RPMI7951 (cell line): ENCODE measurements at regions not wholly inside any gene's neighbourhood (a gene's known extent, or its start where the extent isn't known, plus 50 kb on each side); places are given as distances from the start of the nearest gene placed in this dataset.
A peak's percentile ranks its signal among the peaks of the same experiment; 100 is the strongest.
"Not testable (repeated sequence)": the region's sequence is repeated elsewhere in the genome, so short reads cannot be mapped to it uniquely, and the experiment has no call there.

Experiments used
- DNase-seq: peaks from one replicate; pipeline ENCODE4 v3.0.0-alpha.2; 2012; ENCODE audit warnings: low read depth

DNA sequence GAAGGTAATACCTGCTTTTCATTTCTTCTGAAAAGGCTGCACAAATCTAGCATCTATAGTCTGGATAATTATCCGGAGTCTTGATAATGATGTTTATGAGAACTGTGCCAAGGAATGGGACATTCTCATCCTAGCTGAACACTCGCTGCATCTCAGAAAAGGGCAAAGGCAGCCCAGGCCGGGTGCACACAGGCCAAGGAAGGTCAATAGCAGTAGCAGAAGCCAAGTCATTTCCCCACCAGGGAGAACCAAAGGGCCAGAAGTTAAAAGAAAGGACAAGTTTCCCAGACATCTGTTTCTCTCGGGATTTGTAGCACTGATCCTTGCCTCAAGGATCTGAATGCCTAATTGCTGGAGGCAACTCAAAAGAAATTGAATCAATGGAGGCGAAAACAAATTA is 66.1 kb upstream of the ANKRD55 start:
- DNase-seq: no peak

DNA sequence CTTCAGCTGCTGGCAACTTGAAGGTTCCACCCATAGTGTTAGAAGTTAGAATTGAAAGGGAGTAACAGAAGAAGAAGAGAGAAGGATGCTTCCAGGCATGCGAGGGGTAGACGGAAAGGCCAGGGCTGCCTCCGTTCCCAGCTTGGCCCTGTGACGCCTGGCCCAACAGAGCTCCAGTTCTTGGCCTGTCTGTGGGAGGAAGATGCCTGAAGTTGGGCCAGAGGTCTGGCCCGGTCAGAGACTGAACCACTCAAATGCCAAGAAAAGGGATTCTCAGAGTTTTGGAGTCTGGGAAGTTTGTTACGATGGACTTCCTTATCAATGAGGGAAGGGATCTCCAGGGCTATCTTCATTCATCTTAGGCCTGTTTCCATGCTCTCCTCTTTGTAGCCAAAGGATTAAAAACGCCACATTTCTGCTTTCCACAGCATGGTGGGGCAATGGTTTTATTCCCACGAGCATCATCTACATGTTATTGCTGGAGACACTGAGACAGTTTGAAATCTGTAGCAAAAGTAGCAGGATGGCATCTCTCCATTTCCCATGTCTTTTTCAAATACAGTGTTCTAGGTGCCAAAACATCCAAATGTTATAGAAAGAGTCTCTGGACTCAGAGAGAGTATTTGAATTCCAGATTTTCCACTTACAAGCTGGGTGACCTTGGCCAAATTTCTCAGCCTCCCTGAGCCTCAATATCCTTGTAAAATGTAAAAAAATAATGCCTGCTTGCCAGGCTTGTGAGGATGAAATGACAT is 65.4 kb upstream of the ANKRD55 start:
- no peak for DNase-seq

DNA sequence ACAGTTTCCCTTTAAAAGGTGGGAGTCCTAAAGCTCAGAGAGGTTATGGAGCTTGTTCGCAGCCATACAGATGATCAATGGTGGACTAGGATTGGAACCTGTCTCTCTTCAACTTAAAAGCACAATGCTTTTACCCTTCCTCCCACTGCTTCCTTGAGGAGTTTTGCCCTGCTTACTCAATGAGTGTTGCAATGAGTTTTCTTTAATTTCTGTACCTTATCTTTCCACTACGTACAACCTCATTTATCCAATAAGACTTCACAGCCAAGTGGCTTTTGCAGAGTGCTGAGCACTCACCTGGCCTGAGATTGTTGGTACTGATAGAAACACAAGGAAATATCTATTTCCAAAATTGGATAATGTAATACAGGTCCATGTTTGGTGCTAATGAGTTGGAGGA is 64.7 kb upstream of the ANKRD55 start:
- no peak for DNase-seq

DNA sequence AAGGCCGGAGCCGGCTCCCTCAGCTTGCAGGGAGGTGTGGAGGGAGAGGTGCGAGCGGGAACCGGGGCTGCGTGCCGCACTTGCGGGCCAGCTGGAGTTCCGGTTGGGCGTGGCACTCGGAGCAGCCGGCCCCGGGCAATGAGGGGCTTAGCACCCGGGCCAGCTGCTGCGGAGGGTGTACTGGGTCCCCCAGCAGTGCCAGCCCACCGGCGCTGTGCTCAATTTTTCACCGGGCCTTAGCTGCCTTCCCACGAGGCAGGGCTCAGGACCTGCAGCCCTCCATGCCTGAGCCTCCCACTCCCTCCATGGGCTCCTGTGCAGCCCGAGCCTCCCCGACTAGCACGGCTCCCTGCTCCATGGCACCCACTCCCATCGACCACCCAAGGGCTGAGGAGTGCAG is 62.2 kb upstream of the ANKRD55 start:
- DNase-seq: not testable (repeated sequence)

DNA sequence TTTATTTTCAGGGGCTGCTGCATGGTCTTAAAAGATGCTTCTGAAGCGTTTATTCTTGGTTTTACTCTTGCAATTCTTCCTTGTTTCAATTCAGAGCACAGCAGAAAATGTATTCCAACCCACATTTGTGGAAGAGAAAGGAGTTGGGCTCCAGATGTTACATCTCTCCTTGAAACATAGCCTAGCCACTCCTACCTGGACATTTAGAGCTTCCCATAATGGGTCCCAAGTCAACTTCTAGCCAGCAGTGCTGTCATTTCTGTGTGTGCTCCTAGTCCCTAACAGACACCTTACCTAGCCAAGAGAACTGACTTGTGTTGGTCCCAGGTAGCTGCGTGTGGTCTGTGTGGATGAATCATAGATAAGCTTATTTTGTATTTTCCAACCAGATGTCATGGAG is 61.2 kb upstream of the ANKRD55 start:
- DNase-seq: no peak

DNA sequence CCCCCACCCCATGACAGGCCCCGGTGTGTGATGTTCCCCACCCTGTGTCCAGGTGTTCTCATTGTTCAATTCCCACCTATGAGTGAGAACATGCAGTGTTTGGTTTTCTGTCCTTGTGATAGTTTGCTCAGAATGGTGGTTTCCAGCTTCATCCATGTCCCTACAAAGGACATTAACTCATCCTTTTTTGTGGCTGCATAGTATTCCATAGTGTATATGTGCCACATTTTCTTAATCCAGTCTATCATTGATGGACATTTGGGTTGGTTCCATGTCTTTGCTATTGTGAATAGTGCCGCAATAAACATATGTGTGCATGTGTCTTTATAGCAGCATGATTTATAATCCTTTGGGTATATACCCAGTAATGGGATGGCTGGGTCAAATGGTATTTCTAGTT is 59.7 kb upstream of the ANKRD55 start:
- DNase-seq: not testable (repeated sequence)

DNA sequence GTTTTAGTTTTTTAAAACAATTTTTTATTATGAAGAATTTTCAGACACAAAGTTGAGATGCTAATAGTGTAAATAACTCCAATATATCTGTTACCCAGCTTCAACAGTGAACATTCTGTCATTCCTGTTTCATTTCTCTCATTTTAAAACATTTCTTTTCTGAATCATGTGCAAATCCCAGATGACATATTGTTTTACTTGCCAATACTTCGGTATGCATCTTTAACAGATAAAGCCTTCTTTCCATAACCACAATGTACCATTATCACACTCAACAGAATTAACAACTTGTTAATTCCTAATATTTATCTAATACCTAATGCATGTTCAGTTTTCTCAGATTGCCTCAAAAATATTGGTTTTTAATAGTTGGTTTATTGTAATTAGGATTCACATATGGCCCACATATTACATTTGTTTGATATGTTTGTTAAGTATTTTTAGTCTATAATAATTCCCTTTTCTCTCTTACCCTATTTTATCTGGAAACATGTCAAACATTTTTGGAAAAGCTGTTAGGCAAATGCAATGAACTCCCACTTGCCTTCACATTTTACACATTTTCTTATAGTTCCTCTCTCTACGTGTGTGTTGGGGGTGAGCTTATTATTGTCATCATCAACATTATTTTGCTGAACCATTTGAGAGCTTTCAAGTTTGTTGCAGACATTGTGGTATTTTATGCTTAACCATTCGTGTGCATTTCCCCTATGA is 58.7 kb upstream of the ANKRD55 start:
- no peak for DNase-seq

DNA sequence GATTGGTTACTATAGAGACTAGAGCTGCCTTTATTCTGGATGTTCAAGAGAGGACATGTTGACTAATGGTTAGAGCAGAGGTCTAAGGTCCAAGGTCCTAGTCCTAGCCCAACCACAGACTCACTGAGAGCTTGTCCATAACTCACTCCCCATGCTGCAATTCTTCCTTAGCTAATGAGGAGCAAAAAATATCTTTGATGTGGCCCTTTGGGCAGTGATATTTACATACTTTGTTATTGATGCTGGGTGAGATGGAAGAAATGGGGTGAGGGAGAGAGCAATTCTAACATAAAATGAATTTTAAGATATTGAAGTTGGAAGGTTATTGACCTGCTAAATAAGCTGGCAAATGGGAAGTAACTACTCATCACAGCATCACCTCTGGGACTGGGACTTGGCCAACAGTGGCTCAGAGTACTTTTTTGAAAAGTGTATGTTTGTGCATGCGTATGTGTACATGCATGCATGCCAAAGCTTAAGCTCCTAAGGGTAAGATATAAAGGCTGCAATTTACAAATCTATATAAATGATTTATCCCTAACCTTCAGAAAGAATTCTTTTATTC is 58.0 kb upstream of the ANKRD55 start:
- DNase-seq: no peak

DNA sequence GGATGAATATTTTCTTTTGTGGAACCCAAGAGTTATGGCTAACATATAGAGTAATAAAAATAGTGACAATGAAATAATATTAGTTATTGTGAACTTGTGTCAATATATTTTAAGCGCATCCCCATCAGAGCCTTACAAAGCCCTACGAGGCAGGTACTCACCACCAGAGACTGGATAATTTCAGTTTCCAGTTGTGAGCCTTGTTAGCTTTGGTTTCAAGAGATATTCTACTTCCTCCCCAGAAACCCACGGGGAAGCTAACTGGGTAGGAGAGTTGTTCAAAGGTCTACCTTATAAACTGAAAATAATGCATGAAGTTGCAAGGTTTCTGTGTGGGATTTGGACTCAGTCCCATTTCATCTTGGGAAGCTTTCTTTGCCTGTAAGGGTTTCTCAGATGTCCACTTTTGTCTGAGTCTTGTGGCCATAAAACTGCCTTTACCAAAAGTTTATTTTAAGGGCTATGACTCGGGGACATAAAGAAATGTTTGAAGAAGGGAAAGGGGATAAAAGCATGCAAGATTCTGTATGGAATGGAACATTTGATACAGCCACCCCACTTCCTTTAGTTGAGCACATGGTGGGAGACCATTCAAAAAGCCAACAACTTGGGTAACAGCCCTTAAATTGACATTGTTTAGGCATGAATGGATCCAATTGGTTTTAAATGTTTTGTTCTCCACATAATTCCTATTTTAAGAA is 57.4 kb upstream of the ANKRD55 start:
- DNase-seq: peak; percentile 19

DNA sequence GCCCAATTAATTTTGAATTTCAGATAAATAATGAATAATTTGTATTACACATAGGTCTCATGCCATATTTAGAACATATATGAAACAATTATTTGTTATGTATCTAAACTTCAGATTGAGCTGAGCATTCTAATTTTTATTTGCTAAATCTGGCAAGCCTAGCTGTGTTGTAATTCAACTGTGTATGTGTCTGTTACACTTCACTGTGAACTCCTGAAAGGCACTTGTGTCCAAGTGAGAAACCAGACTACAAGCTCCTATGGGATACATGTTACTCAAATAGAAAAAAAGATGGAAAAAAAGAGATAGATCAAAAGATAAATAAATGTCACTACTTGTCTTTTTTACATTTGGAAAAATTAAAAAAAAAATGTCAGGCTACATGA is 56.5 kb upstream of the ANKRD55 start:
- DNase-seq: no peak

DNA sequence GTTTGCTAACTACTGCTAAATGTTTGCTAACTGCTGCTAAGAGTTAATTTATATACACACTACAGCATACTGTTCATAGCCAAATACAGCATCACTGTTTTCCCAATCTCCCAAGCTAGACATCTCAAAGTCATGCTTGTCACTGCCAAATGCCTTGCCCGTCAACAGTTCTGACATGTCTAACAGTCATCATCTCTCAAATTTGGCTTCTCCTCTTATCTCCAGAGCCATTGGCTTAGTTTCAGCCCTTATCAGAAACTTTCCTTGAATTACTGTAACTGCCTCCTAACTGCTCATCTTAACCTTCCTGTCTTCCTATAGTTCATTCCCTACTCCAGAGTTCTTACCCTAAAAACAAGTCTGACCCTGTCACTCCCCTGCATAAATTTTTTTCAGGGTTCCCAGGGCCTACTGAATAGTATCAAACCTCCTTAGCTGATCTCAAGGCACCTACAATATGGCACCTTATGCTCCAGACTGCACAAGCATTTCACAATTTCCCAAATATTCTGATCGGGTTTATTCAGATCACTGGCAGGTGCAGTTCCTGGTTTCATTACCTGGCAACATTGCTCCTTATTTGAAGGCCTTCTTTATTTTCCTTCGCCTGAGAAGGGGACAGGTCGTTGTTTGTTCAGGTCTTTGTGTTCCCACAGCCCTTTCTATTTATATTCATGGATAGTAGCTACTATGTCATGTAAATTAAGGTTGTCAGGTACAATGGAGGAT is 55.9 kb upstream of the ANKRD55 start:
- no peak for DNase-seq

DNA sequence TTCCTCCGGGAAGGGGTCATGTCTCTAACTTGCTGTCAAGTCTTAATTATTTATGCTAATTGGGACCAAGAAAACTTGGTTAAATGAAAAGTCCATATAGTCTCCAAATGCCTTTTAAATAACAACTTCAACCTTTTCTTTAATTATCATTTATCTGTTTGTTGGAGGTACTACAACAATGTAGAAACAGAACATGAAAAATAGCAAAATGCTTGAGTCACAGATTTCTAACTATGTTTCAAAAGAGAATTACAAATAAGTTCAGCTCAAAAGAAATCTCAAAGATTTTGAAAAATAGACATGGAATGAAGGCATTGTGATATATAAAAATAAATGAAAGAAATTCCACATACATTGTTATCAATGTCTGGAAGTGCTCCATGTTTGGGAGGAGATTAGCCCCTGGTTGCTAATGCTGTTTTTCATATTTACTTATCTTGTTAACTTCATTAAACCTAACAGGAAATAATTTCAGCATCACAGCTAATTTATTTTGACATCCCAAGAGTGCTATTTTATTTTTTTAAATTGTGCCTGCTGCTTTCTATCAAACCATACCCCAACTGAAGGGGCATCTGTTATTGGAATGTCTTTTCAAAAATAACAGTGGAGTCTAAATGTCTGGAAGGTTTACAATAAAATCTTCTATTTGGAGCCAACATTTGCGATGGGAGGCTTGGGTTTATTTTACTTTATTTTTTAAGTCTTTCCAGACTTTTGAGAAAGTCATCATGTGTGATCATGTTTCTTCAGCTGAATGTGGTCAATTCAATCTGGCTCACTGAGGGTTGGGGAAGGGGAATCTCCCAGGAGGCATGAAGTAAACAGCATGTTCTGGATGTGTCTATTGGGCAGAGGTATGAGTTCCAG is 53.1 kb upstream of the ANKRD55 start:
- no peak for DNase-seq

DNA sequence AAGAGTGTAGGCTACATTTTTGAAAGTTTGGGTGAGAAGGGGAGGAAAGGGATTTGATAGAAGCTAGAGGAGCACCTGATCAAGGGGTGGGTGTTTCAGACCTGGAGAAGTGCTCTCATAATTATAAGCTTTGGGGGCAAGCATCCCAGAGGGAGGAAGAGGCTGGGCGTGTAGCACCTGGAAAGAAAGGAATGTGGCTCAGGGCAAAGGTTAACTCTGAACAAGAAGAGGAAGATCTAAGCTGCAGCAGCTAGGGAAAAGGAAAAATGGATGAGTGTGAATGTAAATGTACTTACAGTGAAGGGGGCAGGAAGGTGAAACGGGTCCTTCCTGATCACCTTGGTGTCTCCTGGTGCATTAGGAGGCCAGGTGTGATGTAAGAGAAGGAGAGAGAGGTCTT is 49.8 kb upstream of the ANKRD55 start:
- no peak for DNase-seq
